Nephron progenitor cell (in vitro differentiated cells): ENCODE measurements at regions not wholly inside any gene's neighbourhood (a gene's known extent, or its start where the extent isn't known, plus 50 kb on each side); places are given as distances from the start of the nearest gene placed in this dataset.

Experiments
- DNase-seq: peaks from one replicate; pipeline ENCODE4 v3.0.0; 2021
- H3K27ac Mint-ChIP-seq: 2 replicates; pipeline ENCODE4 v1.8.0; 2021; ENCODE audit warnings: mild to moderate bottlenecking, moderate library complexity, mixed read lengths
- H3K27me3 Mint-ChIP-seq: 2 replicates; pipeline ENCODE4 v1.8.0; 2021; ENCODE audit warnings: mild to moderate bottlenecking, low read depth, mixed read lengths; ENCODE audit not compliant: poor library complexity
- H3K36me3 Mint-ChIP-seq: 2 replicates; pipeline ENCODE4 v1.8.0; 2021; ENCODE audit warnings: low read depth, mixed read lengths
- H3K4me1 Mint-ChIP-seq: 2 replicates; pipeline ENCODE4 v1.8.0; 2021; ENCODE audit warnings: mixed read lengths
- H3K4me3 Mint-ChIP-seq: 2 replicates; pipeline ENCODE4 v1.8.0; 2021; ENCODE audit warnings: mild to moderate bottlenecking, moderate library complexity, mixed read lengths
- H3K9me3 Mint-ChIP-seq: 2 replicates; pipeline ENCODE4 v1.8.0; 2021; ENCODE audit warnings: mild to moderate bottlenecking, moderate library complexity, mixed read lengths
- CTCF ChIP-seq: fragments of 200-600 bp; sonication (generic); IDR thresholded peaks from 2 replicates; pipeline ENCODE4 v1.5.0; 2021; ENCODE audit warnings: antibody characterized with exemption

- no peak overlapping the region for H3K27ac Mint-ChIP-seq
Measured at GRCh38 chr18:41096504-41096903, 858.5 kb upstream of the PIK3C3 start.

GRCh38 chr18:41077076-41077475, 878.0 kb upstream of the PIK3C3 start:
- no peak for TF ChIP-seq CTCF
- Mint-ChIP-seq H3K9me3 (peaks cover 7% of the 10 kb centered on the region), H3K4me1 (peaks cover 8% of the 10 kb centered on the region), H3K27ac (no peak overlapping the region), H3K36me3 (no peaks in the 10 kb centered on the region), H3K4me3 (no peak overlapping the region), H3K27me3 (no peaks in the 10 kb centered on the region)
- no peak for DNase-seq

More at GRCh38 chr18:41096504-41096903, 858.5 kb upstream of the PIK3C3 start:
- Mint-ChIP-seq H3K4me3 (no peak overlapping the region), H3K27me3 (peaks cover 4% of the 10 kb centered on the region), H3K9me3 (no peaks in the 10 kb centered on the region), H3K4me1 (peaks cover 10% of the 10 kb centered on the region), H3K36me3 (peaks cover 8% of the 10 kb centered on the region)
- TF ChIP-seq CTCF, result no peak
- DNase-seq, result no peak

GRCh38 chr18:41075212-41075611, 879.8 kb upstream of the PIK3C3 start:
- H3K9me3 Mint-ChIP-seq, result peaks cover 3% of the 10 kb centered on the region
- H3K4me1 Mint-ChIP-seq, result peaks cover 8% of the 10 kb centered on the region
- no peaks in the 10 kb centered on the region for H3K36me3 Mint-ChIP-seq
- H3K27me3 Mint-ChIP-seq, result no peaks in the 10 kb centered on the region
- no peak overlapping the region for H3K4me3 Mint-ChIP-seq
- no peak overlapping the region for H3K27ac Mint-ChIP-seq
- TF ChIP-seq CTCF, result no peak
- DNase-seq, result no peak

- Mint-ChIP-seq H3K4me3 (no peak overlapping the region), H3K9me3 (no peaks in the 10 kb centered on the region), H3K27ac (no peak overlapping the region), H3K4me1 (peaks cover 13% of the 10 kb centered on the region), H3K36me3 (no peaks in the 10 kb centered on the region), H3K27me3 (no peaks in the 10 kb centered on the region)
- no peak for TF ChIP-seq CTCF
- DNase-seq, result no peak
Measured at GRCh38 chr18:41073372-41073954, 881.6 kb upstream of the PIK3C3 start.

GRCh38 chr18:41072946-41073345, 882.1 kb upstream of the PIK3C3 start:
- H3K4me1 Mint-ChIP-seq, result peaks cover 13% of the 10 kb centered on the region
- H3K9me3 Mint-ChIP-seq, result no peaks in the 10 kb centered on the region
- no peaks in the 10 kb centered on the region for H3K27me3 Mint-ChIP-seq
- no peak for DNase-seq
- H3K4me3 Mint-ChIP-seq, result no peak overlapping the region
- H3K27ac Mint-ChIP-seq, result no peak overlapping the region
- TF ChIP-seq CTCF, result no peak
- H3K36me3 Mint-ChIP-seq, result no peaks in the 10 kb centered on the region

GRCh38 chr18:41071826-41072225, 883.2 kb upstream of the PIK3C3 start:
- TF ChIP-seq CTCF, result no peak
- no peak for DNase-seq
- no peaks in the 10 kb centered on the region for H3K36me3 Mint-ChIP-seq
- H3K4me1 Mint-ChIP-seq, result peaks cover 13% of the 10 kb centered on the region
- H3K9me3 Mint-ChIP-seq, result no peaks in the 10 kb centered on the region
- H3K27me3 Mint-ChIP-seq, result no peaks in the 10 kb centered on the region
- H3K4me3 Mint-ChIP-seq, result no peak overlapping the region
- H3K27ac Mint-ChIP-seq, result no peak overlapping the region
